Fibroblast of lung (primary cell): ENCODE measurements at regions not wholly inside any gene's neighbourhood (a gene's known extent, or its start where the extent isn't known, plus 50 kb on each side); places are given as distances from the start of the nearest gene placed in this dataset.

Experiments
- EZH2 ChIP-seq: IDR thresholded peaks from 2 replicates; pipeline ENCODE4 v1.5.1; 2012; ENCODE audit warnings: low read length, control low read depth, mild to moderate bottlenecking; ENCODE audit errors: missing control alignments
- TF ChIP-seq, protein P1 (sequence below), 2 donors: IDR thresholded peaks in 1 of 2; conservative IDR thresholded peaks in 1 of 2; 1 replicate in 1 of 2; 2 replicates in 1 of 2; pipeline ENCODE4 v1.5.1; 2011 to 2012; ENCODE audit warnings: low read length in 2 of 2, control low read depth in 1 of 2, inconsistent platforms in 1 of 2, low read depth in 1 of 2, mild to moderate bottlenecking in 1 of 2

DNA sequence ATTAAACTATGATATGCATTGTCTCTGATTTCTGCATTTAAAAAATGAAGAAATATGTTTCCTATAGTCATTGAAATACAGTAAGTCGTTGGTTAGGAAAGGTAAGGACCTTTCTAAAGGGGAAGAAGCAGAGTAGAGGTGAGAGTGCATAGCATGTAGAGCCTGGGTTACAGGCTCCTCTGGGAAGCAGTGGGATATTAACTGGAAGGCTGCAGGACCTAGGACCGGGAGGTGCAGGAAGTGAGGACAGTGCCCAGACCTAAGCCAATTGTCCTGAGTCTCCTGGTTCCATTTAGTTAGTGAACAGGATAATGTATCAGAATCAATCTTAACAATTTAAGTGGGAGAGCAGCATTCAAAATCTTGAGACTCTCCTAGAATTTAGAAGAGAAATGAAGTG is 237.1 kb upstream of the NUDT6 start:
- TF ChIP-seq, protein P1, sequence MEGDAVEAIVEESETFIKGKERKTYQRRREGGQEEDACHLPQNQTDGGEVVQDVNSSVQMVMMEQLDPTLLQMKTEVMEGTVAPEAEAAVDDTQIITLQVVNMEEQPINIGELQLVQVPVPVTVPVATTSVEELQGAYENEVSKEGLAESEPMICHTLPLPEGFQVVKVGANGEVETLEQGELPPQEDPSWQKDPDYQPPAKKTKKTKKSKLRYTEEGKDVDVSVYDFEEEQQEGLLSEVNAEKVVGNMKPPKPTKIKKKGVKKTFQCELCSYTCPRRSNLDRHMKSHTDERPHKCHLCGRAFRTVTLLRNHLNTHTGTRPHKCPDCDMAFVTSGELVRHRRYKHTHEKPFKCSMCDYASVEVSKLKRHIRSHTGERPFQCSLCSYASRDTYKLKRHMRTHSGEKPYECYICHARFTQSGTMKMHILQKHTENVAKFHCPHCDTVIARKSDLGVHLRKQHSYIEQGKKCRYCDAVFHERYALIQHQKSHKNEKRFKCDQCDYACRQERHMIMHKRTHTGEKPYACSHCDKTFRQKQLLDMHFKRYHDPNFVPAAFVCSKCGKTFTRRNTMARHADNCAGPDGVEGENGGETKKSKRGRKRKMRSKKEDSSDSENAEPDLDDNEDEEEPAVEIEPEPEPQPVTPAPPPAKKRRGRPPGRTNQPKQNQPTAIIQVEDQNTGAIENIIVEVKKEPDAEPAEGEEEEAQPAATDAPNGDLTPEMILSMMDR (conservative IDR thresholded peaks at IDR 0.05 in 1 of 2, IDR thresholded peaks at IDR 0.05 in 1 of 2; ENCODE audit: low read depth in 1 of 2, low read length in 2 of 2): no peak
- no peak for TF ChIP-seq EZH2
